H1 (cell line): ENCODE measurements at regions not wholly inside any gene's neighbourhood (a gene's known extent, or its start where the extent isn't known, plus 50 kb on each side); places are given as distances from the start of the nearest gene placed in this dataset.

Experiments
- BCL11A ChIP-seq, 2 experiments: IDR thresholded peaks; one replicate each; pipeline ENCODE4 v1.6.1; 2011; ENCODE audit warnings: low read depth in 2 of 2, low read length in 2 of 2, mild to moderate bottlenecking in 2 of 2
- CHD1 ChIP-seq: IDR thresholded peaks from 2 replicates; pipeline ENCODE4 v1.6.1; 2012; ENCODE audit warnings: low read depth, low read length, improper control_type of control experiment
- POLR2A ChIP-seq, 2 experiments: IDR thresholded peaks; 1 replicate in 1 of 2; 2 replicates in 1 of 2; pipeline ENCODE4 v1.6.1; 2011; ENCODE audit warnings: low read depth in 2 of 2, low read length in 2 of 2, mild to moderate bottlenecking in 2 of 2; ENCODE audit errors: control extremely low read depth in 1 of 2
- POLR2AphosphoS5 ChIP-seq: IDR thresholded peaks from 2 replicates; pipeline ENCODE4 v1.6.1; 2011; ENCODE audit warnings: low read depth, low read length
- TAF1 ChIP-seq: IDR thresholded peaks from 2 replicates; pipeline ENCODE4 v1.6.1; 2011; ENCODE audit warnings: mild to moderate bottlenecking, low read depth, low read length
- TEAD4 ChIP-seq: IDR thresholded peaks from 2 replicates; pipeline ENCODE4 v1.6.1; 2012; ENCODE audit warnings: low read depth, low read length, inconsistent platforms, mixed read lengths

GRCh38 chr1:238214449-238214848 lies 323.7 kb upstream of the ZP4 start:
- TF ChIP-seq CHD1 (no peak), POLR2A (IDR thresholded peaks at IDR 0.05; ENCODE audit: control extremely low read depth in 1 of 2, low read depth in 2 of 2, low read length in 2 of 2) (no peak), BCL11A (IDR thresholded peaks at IDR 0.05; ENCODE audit: low read depth in 2 of 2, low read length in 2 of 2) (no peak), POLR2AphosphoS5 (no peak), TEAD4 (no peak), TAF1 (no peak)
